Peyer's patch (tissue), 4 donors: ENCODE measurements at regions not wholly inside any gene's neighbourhood (a gene's known extent, or its start where the extent isn't known, plus 50 kb on each side); places are given as distances from the start of the nearest gene placed in this dataset.

ENCODE experiments used
- CTCF ChIP-seq, 6 experiments: fragments of 450-650 bp in 4 of 6; fragments of 200-600 bp in 2 of 6; sonication (generic) in 1 of 6; IDR thresholded peaks; one replicate each; pipeline ENCODE4 v1.5.1; 2017 to 2019; ENCODE audit warnings: antibody characterized with exemption in 6 of 6, mild to moderate bottlenecking in 3 of 6, moderate library complexity in 1 of 6
- POLR2A ChIP-seq, 2 donors: fragments of 450-650 bp; IDR thresholded peaks; one replicate each; pipeline ENCODE4 v1.5.1; 2017; ENCODE audit warnings: antibody characterized with exemption in 2 of 2, mild to moderate bottlenecking in 2 of 2, moderate library complexity in 2 of 2

GRCh38 chr9:120258096-120258495 lies 321.9 kb downstream of the CDK5RAP2 start:
- no peak for TF ChIP-seq CTCF (IDR thresholded peaks at IDR 0.05)
- no peak for TF ChIP-seq POLR2A (IDR thresholded peaks at IDR 0.05)
